ENCODE measurements at regions not wholly inside any gene's neighbourhood (a gene's known extent, or its start where the extent isn't known, plus 50 kb on each side); places are given as distances from the start of the nearest gene placed in this dataset.

GRCh38 chr1:70895531-70895930, 152.1 kb downstream of the PTGER3 start:
- no peak for DNase-seq

DNA sequence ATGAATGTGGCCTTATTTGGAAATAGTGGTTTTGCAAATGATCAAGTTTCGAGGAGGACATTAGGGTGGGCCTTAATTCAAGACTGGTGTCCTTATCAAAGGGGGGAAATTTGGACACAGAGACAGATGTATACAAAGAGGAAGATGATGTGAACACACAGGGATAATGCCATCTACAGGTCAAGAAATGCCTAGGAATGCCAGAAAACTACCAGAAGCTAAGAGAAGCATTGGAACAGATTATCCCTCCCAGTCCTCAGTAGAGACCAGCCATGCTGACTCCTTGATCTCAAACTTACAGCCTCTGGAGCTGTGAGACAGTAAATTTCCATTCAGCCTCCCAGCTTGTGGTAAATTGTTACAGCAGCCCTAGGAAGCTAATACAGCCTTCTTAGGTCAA, 151.4 kb downstream of the PTGER3 start:
- DNase-seq, result no peak

DNA sequence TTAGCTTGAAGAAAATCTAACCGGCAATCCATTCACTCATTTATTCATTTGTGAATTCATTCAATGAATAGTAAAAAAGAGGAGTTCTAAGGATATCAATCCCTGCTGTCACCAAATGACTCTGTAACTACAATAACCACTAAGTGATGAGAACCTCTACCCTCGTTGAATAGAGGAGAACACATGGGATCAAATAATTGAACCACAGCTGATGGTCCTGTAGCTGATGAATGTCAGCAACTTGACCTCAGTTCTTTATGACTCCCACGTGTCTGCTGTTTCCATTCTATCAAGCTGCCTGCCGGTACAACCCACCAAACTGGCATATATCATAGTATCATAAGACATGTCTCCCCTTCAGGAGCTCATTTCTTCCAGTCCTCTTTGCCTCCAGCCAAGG, 150.3 kb downstream of the PTGER3 start:
- no peak for DNase-seq

DNA sequence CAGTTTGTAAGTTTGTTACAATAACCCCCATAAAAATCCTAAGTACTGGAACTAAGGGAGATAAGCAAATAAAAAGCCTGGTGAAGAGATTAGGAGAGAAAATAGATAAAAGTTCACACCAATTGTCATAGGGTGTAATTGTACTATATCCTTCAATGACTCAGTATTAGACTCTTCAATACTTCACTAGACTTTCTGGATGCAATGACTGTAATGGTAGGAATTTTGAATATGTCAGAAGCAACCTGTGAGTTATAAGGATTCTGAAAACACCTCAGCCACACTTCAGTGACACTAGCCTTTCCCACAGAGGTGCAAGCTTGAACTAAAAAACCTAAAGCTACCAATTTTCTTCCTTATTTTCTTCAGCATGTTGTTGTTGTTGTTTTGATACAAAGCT, 147.9 kb downstream of the PTGER3 start:
- no peak for DNase-seq

DNA sequence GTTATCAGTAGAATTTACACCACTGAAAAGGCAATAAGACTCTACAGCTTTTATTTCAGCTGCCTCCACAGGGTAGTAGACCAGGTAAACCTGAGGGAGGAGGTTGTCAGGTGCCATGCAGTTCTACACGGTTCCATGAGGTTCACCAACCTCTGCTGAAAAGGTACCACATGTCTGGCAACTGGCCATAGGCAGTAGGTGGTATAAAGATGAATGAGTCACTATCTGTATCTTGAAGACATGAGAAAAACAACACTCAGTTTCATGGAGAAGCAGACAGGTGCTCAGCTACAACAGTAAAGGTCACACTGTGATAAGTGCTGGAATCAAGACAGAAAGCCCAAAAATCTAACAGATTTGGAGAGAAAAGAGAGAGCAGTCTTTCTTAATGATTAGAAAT, 145.4 kb downstream of the PTGER3 start:
- no peak for DNase-seq

DNA sequence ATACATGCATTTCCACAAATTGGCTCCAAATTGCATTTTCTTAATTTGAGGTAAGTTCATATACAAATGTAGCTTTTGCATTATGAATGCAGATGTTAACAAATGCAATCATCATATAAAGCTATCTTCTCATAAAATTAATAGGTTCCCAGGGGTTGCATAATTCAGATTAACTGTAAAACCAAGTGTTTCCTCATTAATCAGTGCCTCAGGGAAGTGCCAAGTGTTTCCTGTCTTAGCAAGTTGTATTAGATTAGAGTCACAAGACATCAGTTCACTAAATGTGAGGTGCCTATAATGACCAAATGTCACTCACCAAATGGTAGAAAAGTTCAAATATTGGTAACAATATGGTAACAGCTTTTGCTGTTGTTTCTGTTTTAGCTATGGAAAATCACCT, 140.8 kb downstream of the PTGER3 start:
- no peak for DNase-seq

- no peak for DNase-seq
Observed at GRCh38 chr1:70907563-70908310, 139.9 kb downstream of the PTGER3 start.

- no peak for DNase-seq
Observed at GRCh38 chr1:70909262-70909822, 138.3 kb downstream of the PTGER3 start.

GRCh38 chr1:70910013-70910412, 137.6 kb downstream of the PTGER3 start:
- DNase-seq, result no peak

GRCh38 chr1:70911861-70912260, 135.8 kb downstream of the PTGER3 start:
- DNase-seq, result no peak

DNA sequence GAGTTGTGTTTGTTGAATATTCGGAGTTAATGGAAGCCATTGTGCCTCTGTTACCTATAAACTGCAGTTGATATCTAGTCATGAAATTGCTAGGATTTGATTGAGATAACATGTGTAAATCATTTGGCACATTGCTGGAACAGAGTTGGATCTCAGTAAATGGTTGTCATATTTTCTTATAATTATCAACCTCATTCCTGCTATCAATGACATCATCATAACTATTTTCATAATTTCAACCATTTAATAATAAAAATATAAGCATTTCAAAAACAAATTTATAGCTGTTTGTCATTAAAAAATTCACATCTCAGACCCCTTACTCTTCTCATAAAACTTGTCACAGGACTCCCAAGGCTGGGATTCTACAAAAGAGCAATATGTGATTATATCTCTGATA, 133.4 kb downstream of the PTGER3 start:
- no peak for DNase-seq

DNA sequence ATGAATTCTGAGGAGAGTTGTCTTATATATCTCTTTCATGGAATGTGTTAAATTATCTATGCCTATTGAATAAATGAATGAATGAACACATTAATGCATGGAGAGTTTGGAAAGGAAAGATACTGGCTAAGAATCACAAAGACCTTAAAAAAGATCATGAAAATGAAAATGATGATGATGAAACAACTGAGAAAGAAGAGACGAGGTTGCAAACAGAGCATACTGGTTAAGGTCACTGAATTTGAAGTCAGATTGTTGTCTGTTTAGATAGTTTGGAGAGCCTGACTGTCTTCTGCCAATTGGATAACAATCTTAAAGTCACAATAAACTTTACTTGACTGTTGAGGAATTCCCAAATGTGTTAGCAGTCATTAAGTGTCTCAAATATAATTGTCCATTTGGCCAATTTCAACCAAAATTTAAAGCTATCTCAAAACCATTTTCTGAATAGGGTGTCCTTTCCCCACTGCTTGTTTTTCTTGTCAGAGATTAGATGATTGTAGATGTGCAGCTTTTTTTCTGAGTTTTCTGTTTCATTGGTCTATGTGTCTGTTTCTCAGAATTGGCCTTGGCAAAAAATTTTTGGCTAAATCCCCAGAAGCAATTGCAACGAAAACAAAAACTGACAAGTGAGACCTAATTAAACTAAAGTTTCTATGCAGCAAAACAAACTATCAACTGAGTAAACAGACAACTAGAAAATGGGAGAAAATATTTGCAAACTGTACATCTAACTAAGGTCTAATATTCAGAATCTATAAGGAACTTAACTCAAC, 132.2 kb downstream of the PTGER3 start:
- no peak for DNase-seq

DNA sequence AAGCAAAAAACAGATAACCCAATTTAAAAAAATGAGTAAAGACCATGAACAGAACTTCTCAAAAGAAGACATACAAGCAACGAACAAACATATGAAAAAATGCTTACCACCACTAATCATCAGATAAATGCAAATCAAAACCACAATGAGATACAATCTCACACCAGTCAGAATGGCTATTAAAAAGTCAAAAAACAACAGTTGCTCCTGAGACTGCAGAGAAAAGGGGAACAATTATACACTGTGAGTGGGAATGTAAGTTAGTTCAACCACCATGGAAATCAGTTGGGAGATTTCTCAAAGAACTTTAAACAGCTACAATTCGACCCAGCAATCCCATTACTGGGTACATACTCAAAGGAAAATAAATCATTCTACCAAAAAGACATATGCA, 131.6 kb downstream of the PTGER3 start:
- no peak for DNase-seq

- no peak for DNase-seq
Observed at GRCh38 chr1:70919706-70920323, 127.8 kb downstream of the PTGER3 start.
